ENCODE measurements at regions not wholly inside any gene's neighbourhood (a gene's known extent, or its start where the extent isn't known, plus 50 kb on each side); places are given as distances from the start of the nearest gene placed in this dataset.

GRCh38 chr20:22984606-22985005 is 50.5 kb upstream of the SSTR4 start:
- no peak for TF ChIP-seq CTCF (IDR thresholded peaks at IDR 0.05; ENCODE audit: low read length, missing control alignments)
- DNase-seq (ENCODE audit: low read depth) = no peak
- H3K4me3 ChIP-seq (replicated peaks; ENCODE audit: low read depth, low read length) = no peak overlapping the region

GRCh38 chr20:22985239-22985778 is 49.8 kb upstream of the SSTR4 start:
- no peak for TF ChIP-seq CTCF (IDR thresholded peaks at IDR 0.05; ENCODE audit: low read length, missing control alignments)
- no peak overlapping the region for H3K4me3 ChIP-seq (replicated peaks; ENCODE audit: low read depth, low read length)
- no peak for DNase-seq (ENCODE audit: low read depth)
